Endothelial cell of umbilical vein (primary cell): ENCODE measurements at regions not wholly inside any gene's neighbourhood (a gene's known extent, or its start where the extent isn't known, plus 50 kb on each side); places are given as distances from the start of the nearest gene placed in this dataset.

Source experiments
- BruUV-seq: library from RNA; stranded (reverse); fragments of 400-500 nt; replicated peaks from 2 replicates; lab custom pipeline; 2021; lab: Mats Ljungman, UMichigan
- CTCF ChIA-PET: fragments of 300-600, 350-600 bp; sonication (Branson Sonifier 250); formaldehyde crosslinking; loops from one replicate; lab custom pipeline; 2021; ENCODE audit warnings: antibody characterized with exemption, inconsistent platforms; lab: Charles Lee
- POLR2A ChIA-PET: fragments of 300-600, 350-600 bp; sonication (Branson Sonifier 250); formaldehyde crosslinking; loops from one replicate; lab custom pipeline; 2021; ENCODE audit warnings: antibody characterized with exemption, inconsistent platforms; lab: Charles Lee
- DNase-seq: peaks from one replicate; pipeline ENCODE4 v3.0.0-alpha.2; 2011; ENCODE audit warnings: low read depth, low spot score
- FAIRE-seq: peaks from 2 replicates; lab custom pipeline; 2011; peaks lifted over from hg19 to GRCh38; lab: Jason Lieb, UNC
- H2AFZ ChIP-seq: 2 replicates; pipeline ENCODE4 v1.6.0; 2012; ENCODE audit warnings: low read depth, low read length, control low read depth, inconsistent platforms
- H3K27ac ChIP-seq: 2 replicates; pipeline ENCODE4 v1.5.1; 2011; ENCODE audit warnings: low read depth, mild to moderate bottlenecking, control low read depth, low read length, moderate library complexity; ENCODE audit not compliant: insufficient read depth
- H3K27me3 ChIP-seq, 2 experiments: 2 replicates each; pipeline versions ENCODE4 v1.6.0 to v1.6.1; 2011; ENCODE audit warnings: low read length in 2 of 2, mixed read lengths in 1 of 2; ENCODE audit not compliant: control insufficient read depth in 2 of 2, insufficient read depth in 2 of 2
- H3K36me3 ChIP-seq, 2 experiments: 2 replicates in 1 of 2; 3 replicates in 1 of 2; pipeline ENCODE4 v1.5.1; 2011; ENCODE audit warnings: low read length in 2 of 2, mild to moderate bottlenecking in 1 of 2, moderate library complexity in 1 of 2; ENCODE audit not compliant: control insufficient read depth in 2 of 2, insufficient read depth in 2 of 2; ENCODE audit errors: extremely low read depth in 1 of 2
- H3K4me1 ChIP-seq: 3 replicates; pipeline ENCODE4 v1.5.1; 2011; ENCODE audit warnings: mild to moderate bottlenecking, low read length; ENCODE audit not compliant: control insufficient read depth, insufficient read depth; ENCODE audit errors: extremely low read depth
- H3K4me2 ChIP-seq: 2 replicates; pipeline ENCODE4 v1.6.1; 2011; ENCODE audit warnings: low read length, control low read depth, mixed read lengths; ENCODE audit not compliant: insufficient read depth
- H3K4me3 ChIP-seq, 3 experiments: fragments of 200-600 bp in 1 of 3; sonication (generic), shearing (Covaris generic) in 1 of 3; replicated peaks in 1 of 3; 2 replicates each; pipeline ENCODE4 v1.5.1; 2011 to 2016; ENCODE audit warnings: control low read depth in 3 of 3, low read length in 3 of 3, mild to moderate bottlenecking in 2 of 3, inconsistent platforms in 1 of 3, low read depth in 1 of 3, moderate library complexity in 1 of 3; ENCODE audit not compliant: insufficient read depth in 1 of 3
- H3K79me2 ChIP-seq: 2 replicates; pipeline ENCODE4 v1.6.0; 2012; ENCODE audit warnings: low read length, inconsistent platforms; ENCODE audit not compliant: control insufficient read depth, insufficient read depth
- H3K9ac ChIP-seq: replicated peaks from 2 replicates; pipeline ENCODE3; 2011; ENCODE audit warnings: low read length, control low read depth; ENCODE audit not compliant: insufficient read depth; ENCODE audit errors: extremely low read depth
- H3K9me1 ChIP-seq: replicated peaks from 3 replicates; pipeline ENCODE4 v1.6.0; 2011; ENCODE audit warnings: mild to moderate bottlenecking, low read length; ENCODE audit not compliant: control insufficient read depth, insufficient read depth; ENCODE audit errors: extremely low read depth
- H3K9me3 ChIP-seq: replicated peaks from 2 replicates; pipeline ENCODE4 v1.5.1; 2012; ENCODE audit warnings: low read length, inconsistent platforms; ENCODE audit not compliant: control insufficient read depth, insufficient read depth
- H4K20me1 ChIP-seq: replicated peaks from 2 replicates; pipeline ENCODE3; 2011; ENCODE audit warnings: mild to moderate bottlenecking, low read length; ENCODE audit not compliant: control insufficient read depth, insufficient read depth; ENCODE audit errors: extremely low read depth
- EZH2 ChIP-seq: IDR thresholded peaks from 2 replicates; pipeline ENCODE4 v1.6.1; 2012; ENCODE audit warnings: borderline replicate concordance, low read depth, mild to moderate bottlenecking, moderate library complexity, low read length, inconsistent platforms; ENCODE audit not compliant: severe bottlenecking
- FOS ChIP-seq: IDR thresholded peaks from 2 replicates; pipeline ENCODE4 v1.6.1; 2011; ENCODE audit warnings: mild to moderate bottlenecking, low read length, moderate library complexity, borderline replicate concordance; ENCODE audit not compliant: insufficient read depth
- GATA2 ChIP-seq: IDR thresholded peaks from 2 replicates; pipeline ENCODE4 v1.7.0; 2011; ENCODE audit warnings: low read depth, mild to moderate bottlenecking, moderate library complexity, mixed read lengths, low read length; ENCODE audit not compliant: insufficient read length, insufficient read depth
- JUN ChIP-seq: IDR thresholded peaks from 2 replicates; pipeline ENCODE4 v1.6.1; 2011; ENCODE audit warnings: borderline replicate concordance, low read depth; ENCODE audit not compliant: insufficient read length, insufficient read depth
- MYC ChIP-seq: IDR thresholded peaks from one replicate; pipeline ENCODE4 v1.6.1; 2011; ENCODE audit warnings: mild to moderate bottlenecking, low read depth, low read length
- POLR2A ChIP-seq: IDR thresholded peaks from 2 replicates; pipeline ENCODE4 v1.6.1; 2012; ENCODE audit warnings: low read depth, mild to moderate bottlenecking, control low read depth, low read length
- POLR2AphosphoS5 ChIP-seq: IDR thresholded peaks from 2 replicates; pipeline ENCODE4 v1.6.1; 2012; ENCODE audit warnings: low read depth, mild to moderate bottlenecking, control low read depth, low read length, moderate library complexity; ENCODE audit not compliant: insufficient read depth
- dilution Hi-C: fragments of 300-500 bp; cut with MboI; formaldehyde crosslinking; loops from one replicate; pipeline ENCODE4 v1.15.0; 2019; ENCODE audit warnings: low sequenced_read_pairs; ENCODE audit not compliant: extremely low pct_ligation_motif_present
- intact Hi-C: fragments of 100-400 bp; cut with micrococcal nuclease; formaldehyde crosslinking; loops from one replicate; pipeline ENCODE4 v1.10.0; 2022
- TF ChIP-seq, protein P1 (sequence below), 2 donors: IDR thresholded peaks; 1 replicate in 1 of 2; 2 replicates in 1 of 2; pipeline ENCODE4 v1.5.1; 2011; ENCODE audit warnings: low read length in 2 of 2, mild to moderate bottlenecking in 2 of 2, moderate library complexity in 2 of 2, control low read depth in 1 of 2, inconsistent platforms in 1 of 2, low read depth in 1 of 2; ENCODE audit not compliant: insufficient read depth in 1 of 2; ENCODE audit errors: extremely low read depth in 1 of 2
- TF ChIP-seq, protein P2 (sequence below): IDR thresholded peaks from 2 replicates; pipeline ENCODE4 v1.6.1; 2011; ENCODE audit not compliant: insufficient read depth, insufficient read length

DNA sequence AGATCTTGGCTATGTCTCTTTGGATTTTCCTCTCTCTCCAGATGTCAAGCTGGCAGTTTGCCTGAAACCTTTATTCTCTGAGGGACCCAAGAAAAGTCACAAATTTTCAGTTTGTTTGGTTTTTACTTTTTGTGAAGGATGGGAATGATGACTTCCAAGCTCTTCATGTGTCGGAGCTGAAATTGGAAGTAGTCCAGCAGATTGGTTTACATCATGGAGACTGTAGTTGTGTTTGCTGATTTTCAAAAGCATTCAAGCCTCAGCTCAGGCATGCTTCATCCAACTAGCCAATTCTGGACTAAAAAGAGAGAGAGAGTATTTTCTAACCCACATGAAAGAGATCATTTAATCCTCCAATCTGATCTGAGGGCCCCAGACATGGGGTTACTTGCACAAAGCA is 326.2 kb upstream of the AUTS2 start:
- Histone ChIP-seq H3K4me3 (no peak overlapping the region), H3K4me1 (no peaks in the 10 kb centered on the region), H3K79me2 (no peaks in the 10 kb centered on the region), H3K27ac (no peak overlapping the region), H3K9me3 (no peaks in the 10 kb centered on the region), H3K27me3 (no peaks in the 10 kb centered on the region), H3K4me2 (no peak overlapping the region), H4K20me1 (no peaks in the 10 kb centered on the region), H3K36me3 (no peaks in the 10 kb centered on the region), H3K9me1 (no peaks in the 10 kb centered on the region), H3K9ac (no peak overlapping the region), H2AFZ (no peak overlapping the region)
- TF ChIP-seq JUN: no peak
- no peak for TF ChIP-seq FOS
- no peak for TF ChIP-seq POLR2A
- no peak for TF ChIP-seq GATA2
- TF ChIP-seq MYC: no peak
- TF ChIP-seq EZH2: no peak
- TF ChIP-seq POLR2AphosphoS5: no peak
- TF ChIP-seq, protein P1, sequence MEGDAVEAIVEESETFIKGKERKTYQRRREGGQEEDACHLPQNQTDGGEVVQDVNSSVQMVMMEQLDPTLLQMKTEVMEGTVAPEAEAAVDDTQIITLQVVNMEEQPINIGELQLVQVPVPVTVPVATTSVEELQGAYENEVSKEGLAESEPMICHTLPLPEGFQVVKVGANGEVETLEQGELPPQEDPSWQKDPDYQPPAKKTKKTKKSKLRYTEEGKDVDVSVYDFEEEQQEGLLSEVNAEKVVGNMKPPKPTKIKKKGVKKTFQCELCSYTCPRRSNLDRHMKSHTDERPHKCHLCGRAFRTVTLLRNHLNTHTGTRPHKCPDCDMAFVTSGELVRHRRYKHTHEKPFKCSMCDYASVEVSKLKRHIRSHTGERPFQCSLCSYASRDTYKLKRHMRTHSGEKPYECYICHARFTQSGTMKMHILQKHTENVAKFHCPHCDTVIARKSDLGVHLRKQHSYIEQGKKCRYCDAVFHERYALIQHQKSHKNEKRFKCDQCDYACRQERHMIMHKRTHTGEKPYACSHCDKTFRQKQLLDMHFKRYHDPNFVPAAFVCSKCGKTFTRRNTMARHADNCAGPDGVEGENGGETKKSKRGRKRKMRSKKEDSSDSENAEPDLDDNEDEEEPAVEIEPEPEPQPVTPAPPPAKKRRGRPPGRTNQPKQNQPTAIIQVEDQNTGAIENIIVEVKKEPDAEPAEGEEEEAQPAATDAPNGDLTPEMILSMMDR (IDR thresholded peaks at IDR 0.05; ENCODE audit: extremely low read depth in 1 of 2, insufficient read depth in 1 of 2, low read depth in 1 of 2, low read length in 2 of 2): no peak
- TF ChIP-seq, protein P2, sequence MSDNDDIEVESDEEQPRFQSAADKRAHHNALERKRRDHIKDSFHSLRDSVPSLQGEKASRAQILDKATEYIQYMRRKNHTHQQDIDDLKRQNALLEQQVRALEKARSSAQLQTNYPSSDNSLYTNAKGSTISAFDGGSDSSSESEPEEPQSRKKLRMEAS: no peak
- dilution Hi-C loops: no loop called here
- DNase-seq: no peak
- BruUV-seq: no TSS peak
- POLR2A ChIA-PET: no interaction called here
- FAIRE-seq: no peak
- CTCF ChIA-PET: no interaction called here
- intact Hi-C loops: no loop called here
